SH-SY5Y (cell line): ENCODE measurements at regions not wholly inside any gene's neighbourhood (a gene's known extent, or its start where the extent isn't known, plus 50 kb on each side); places are given as distances from the start of the nearest gene placed in this dataset.

Source experiments
- GATA2 ChIP-seq: IDR thresholded peaks from 2 replicates; pipeline ENCODE4 v1.6.1; 2011; ENCODE audit warnings: mild to moderate bottlenecking, low read depth, low read length
- GATA3 ChIP-seq: IDR thresholded peaks from 2 replicates; pipeline ENCODE4 v1.6.1; 2011; ENCODE audit warnings: low read depth, mild to moderate bottlenecking, low read length, moderate library complexity

- TF ChIP-seq GATA2 (no peak), GATA3 (no peak)
These were observed 703.8 kb upstream of the KIF2B start for GRCh38 chr17:53118948-53119347.
